ENCODE measurements at regions not wholly inside any gene's neighbourhood (a gene's known extent, or its start where the extent isn't known, plus 50 kb on each side); places are given as distances from the start of the nearest gene placed in this dataset.

GRCh38 chr7:52114509-52114908 is 797.9 kb upstream of the COBL start:
- TF ChIP-seq CTCF (IDR thresholded peaks at IDR 0.05): no peak
- no peak for TF ChIP-seq POLR2A (IDR thresholded peaks at IDR 0.05)
